ENCODE measurements at regions not wholly inside any gene's neighbourhood (a gene's known extent, or its start where the extent isn't known, plus 50 kb on each side); places are given as distances from the start of the nearest gene placed in this dataset.

GRCh38 chr14:104424406-104425072 is 155.0 kb upstream of the C14orf180 start:
- TF ChIP-seq, protein P1, sequence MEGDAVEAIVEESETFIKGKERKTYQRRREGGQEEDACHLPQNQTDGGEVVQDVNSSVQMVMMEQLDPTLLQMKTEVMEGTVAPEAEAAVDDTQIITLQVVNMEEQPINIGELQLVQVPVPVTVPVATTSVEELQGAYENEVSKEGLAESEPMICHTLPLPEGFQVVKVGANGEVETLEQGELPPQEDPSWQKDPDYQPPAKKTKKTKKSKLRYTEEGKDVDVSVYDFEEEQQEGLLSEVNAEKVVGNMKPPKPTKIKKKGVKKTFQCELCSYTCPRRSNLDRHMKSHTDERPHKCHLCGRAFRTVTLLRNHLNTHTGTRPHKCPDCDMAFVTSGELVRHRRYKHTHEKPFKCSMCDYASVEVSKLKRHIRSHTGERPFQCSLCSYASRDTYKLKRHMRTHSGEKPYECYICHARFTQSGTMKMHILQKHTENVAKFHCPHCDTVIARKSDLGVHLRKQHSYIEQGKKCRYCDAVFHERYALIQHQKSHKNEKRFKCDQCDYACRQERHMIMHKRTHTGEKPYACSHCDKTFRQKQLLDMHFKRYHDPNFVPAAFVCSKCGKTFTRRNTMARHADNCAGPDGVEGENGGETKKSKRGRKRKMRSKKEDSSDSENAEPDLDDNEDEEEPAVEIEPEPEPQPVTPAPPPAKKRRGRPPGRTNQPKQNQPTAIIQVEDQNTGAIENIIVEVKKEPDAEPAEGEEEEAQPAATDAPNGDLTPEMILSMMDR (IDR thresholded peaks at IDR 0.05): no peak
- TF ChIP-seq EP300 (IDR thresholded peaks at IDR 0.05) (no peak), ZFP36 (IDR thresholded peaks at IDR 0.05; ENCODE audit: borderline replicate concordance, partially characterized antibody) (no peak), RCOR1 (IDR thresholded peaks at IDR 0.05; ENCODE audit: low read depth, low read length) (no peak), CBX2 (IDR thresholded peaks at IDR 0.05; ENCODE audit: borderline replicate concordance, low read depth) (no peak), NFE2L2 (conservative IDR thresholded peaks at IDR 0.05; ENCODE audit: low read length) (no peak), RAD21 (conservative IDR thresholded peaks at IDR 0.05 in 1 of 2, IDR thresholded peaks at IDR 0.05 in 1 of 2) (no peak), ZNF302 (CRISPR knock-in tag; IDR thresholded peaks at IDR 0.05) (no peak)
- TF ChIP-seq, protein P2, sequence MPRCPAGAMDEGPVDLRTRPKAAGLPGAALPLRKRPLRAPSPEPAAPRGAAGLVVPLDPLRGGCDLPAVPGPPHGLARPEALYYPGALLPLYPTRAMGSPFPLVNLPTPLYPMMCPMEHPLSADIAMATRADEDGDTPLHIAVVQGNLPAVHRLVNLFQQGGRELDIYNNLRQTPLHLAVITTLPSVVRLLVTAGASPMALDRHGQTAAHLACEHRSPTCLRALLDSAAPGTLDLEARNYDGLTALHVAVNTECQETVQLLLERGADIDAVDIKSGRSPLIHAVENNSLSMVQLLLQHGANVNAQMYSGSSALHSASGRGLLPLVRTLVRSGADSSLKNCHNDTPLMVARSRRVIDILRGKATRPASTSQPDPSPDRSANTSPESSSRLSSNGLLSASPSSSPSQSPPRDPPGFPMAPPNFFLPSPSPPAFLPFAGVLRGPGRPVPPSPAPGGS (IDR thresholded peaks at IDR 0.05): no peak

Data from A549 (cell line).